GM18519 (cell line): ENCODE measurements at regions not wholly inside any gene's neighbourhood (a gene's known extent, or its start where the extent isn't known, plus 50 kb on each side); places are given as distances from the start of the nearest gene placed in this dataset.

ENCODE experiments used
- ATAC-seq: cut with Tn5 transposase; IDR thresholded peaks from one replicate; pipeline ENCODE4 v1.9.1; 2021; ENCODE audit warnings: mild to moderate bottlenecking, moderate library complexity; ENCODE audit not compliant: unreplicated experiment, low FRiP score

DNA sequence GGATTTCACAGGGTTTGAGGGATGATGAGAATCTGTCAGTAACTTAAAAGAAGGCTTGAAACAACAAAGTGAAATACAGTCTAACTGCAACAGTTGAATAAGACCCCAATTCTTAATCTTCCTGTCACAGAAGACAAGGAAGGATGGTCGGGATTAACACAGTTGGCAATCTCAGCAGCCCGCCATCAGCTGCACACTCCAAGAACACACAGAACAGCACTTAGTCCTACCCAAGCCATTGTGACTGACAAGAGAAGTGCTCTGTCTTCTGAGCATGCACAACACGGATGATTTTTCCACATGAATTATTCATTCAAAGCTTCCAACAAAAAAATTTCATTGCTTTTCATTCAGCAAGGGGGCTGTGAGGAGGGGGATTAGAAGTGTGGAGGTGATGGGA, 576.1 kb downstream of the TLE4 start:
- no peak for ATAC-seq

DNA sequence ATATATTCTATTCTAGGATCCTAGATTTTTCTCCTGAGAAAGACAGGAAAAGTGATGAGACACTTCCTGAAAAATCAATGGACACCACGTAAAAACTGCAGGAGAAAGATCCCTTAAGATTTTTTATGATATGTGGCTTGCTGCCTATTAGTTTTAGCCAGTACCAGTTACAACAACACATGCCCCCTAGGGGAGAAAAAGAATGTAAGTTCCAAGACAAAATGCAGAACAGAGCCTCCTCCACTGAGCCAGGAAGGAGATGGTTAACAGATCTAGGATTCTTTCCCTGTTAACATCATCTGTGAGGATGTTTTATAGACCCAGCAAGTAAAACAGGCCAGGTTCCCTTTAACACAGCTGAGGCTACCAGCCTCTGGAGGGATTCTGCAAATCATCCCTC, 574.7 kb downstream of the TLE4 start:
- peak; percentile 78 for ATAC-seq

DNA sequence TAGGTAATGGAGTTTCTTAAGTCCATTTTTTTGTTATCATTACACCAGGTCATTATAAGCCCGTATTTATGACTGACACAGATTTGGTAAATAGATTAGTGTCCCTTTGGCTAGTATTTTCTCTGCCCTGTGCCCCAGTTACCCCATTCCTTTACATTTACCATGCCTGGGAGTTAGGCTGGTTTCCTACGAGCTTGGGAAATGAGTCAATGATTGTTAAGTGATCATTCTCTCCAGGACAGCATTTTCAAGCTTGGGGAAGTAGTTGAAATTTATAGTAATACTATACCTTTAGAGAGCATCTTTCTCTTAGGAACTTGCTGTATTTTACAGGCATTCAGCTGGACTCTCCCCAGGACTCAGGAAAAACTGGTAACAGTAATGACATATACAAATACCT, 573.1 kb downstream of the TLE4 start:
- no peak for ATAC-seq

DNA sequence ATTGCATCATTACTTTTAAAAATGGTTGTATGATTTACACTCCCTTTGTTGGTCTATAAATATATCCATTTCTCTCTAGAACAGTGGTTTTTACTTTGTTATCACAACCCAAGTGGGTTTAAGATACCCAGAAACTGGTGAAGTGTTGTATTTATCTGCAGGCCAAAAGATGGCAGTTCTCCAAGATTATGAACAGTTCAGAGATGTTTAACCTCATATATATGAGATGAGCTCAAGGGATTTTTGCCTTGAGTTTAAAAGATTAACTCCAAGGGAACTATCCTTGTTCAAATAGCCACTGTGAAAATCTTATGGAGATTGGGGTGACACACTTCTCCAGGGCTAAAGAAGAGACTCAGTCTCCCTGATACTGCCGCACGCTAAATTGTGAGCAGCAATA, 572.6 kb downstream of the TLE4 start:
- no peak for ATAC-seq

DNA sequence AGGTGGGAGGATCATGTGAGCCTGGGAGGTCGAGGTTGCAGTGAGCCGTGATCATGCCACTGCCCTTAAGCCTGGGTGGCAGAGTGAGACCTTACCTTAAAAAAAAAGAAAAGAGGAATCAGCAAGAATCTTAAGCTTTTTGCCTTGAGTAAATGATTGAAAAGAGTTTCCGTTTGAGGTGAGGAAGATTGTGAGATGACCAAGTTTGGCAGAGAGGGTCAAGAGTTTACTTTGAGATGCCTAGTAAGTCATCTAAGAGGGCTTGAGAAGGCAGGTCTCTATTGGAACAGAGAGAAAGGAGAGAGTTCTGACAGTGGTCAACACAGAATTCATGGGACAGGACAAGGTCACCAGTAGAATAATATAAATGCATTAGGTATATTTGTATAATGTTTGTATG, 572.1 kb downstream of the TLE4 start:
- ATAC-seq: no peak

DNA sequence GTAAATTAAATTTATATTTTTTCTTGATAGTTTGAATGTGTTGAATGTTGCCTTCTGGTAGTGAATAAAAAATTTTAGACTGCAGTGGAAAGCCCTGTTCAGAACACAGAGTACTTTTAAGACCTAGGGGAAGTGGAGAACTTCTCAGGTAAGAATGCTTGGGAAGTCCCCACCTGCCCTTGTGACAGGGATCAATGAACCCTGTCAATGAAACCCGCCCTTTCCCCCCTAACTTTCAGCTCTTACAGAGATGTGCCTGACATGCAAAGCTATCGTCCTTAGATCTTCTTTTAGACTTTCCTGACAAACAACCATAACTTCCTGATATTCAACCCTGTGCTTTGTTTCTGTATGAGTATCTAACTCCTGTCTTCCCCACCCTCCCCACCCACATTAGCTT, 562.7 kb downstream of the TLE4 start:
- ATAC-seq: peak; percentile 98

DNA sequence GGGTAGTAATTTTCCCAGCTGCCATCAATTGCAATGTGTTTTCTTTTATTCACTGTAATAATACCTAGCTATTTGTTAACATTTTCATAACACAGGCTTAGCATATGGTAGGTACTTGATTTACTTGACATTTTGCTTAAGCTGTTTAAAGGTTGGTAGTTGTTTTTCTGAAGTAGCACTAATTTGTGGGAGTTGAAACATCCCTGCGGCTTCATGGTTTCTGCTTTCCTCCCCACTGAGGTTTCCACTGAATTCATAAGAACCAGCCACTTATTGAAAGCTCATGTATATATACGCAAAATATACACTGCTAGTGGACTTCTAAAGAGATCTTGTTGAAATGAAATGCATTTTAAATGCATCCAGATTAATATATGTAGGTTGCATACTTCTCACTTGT, 559.9 kb downstream of the TLE4 start:
- no peak for ATAC-seq

DNA sequence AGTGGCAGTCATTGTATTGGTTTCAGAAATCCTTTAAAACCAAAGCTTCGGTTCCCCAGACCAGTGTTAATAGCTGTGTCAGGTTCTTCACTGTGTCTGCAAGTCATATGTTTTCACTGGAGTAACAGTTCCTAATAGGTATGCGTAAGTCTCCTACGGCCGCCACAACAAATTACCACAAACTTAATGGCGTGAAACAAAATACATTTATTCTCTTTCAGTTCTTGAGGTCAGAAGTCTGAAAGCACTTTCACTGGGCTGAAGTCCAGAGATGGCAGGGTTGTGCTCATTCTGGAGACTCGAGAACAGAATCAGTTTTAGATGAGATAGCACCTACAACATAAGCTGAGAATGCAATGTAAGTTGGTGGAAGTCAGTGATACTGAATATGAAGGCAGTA, 556.2 kb downstream of the TLE4 start:
- no peak for ATAC-seq

DNA sequence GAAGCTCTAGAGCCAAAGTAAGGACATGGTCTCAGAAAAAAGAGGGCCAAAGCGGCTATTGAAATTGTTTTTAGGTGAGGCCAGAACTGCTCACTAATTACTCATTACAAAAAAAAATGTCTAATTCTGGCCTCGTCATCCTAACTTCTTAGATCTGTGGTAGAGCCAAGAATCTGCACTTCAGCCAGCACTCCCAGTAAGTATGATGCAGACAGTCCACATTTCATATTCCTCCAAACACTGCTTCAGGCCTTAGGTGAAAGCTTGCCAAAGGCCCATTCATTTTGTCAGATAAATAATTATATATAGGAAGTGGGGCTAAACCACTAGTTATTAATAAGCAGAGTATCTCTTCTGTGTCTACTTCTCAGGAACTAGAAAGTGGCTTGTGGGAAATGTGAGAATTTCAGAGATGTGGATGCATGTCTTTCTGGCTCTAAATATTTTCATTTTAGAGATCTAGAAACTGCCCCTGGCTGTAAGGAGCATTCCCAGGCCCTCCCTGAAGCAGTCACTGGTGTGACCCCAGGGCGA, 554.0 kb downstream of the TLE4 start:
- no peak for ATAC-seq

DNA sequence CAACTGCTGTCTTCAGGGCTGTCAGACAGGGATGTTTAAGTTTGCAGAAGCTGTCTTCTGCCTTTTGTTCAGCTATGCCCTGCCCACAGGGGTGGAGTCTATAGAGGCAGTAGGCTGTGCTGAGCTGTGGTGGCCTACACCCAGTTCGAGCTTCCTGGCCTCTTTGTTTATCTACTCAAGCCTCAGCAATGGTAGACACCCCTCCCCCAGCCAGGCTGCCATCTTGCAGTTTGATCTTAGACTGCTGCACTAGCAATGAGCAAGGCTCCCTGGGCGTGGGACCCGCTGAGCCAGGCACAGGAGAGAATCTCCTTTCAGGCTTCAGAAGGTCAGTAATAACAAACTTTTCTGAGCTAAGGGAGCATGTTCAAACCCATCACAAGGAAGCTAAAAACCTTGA, 545.3 kb downstream of the TLE4 start:
- no peak for ATAC-seq

DNA sequence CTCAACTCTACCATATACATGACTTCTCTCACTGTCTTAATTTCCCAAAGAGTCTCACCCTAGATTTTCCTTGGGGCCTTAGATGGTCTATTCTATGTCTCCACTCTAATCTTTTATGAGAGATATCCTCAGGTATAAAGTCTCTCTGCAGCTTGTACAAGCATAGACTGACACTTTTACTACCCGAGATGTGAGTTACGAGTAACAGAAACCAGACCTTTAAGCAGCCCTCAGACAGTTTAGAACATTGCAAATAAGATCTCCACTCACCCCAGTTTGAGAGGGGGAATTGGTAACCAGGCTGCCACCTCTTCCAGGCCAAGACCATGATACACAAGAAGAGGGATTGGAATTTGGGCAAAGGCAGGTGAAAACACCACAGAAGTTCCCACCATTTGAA, 542.5 kb downstream of the TLE4 start:
- ATAC-seq: no peak

DNA sequence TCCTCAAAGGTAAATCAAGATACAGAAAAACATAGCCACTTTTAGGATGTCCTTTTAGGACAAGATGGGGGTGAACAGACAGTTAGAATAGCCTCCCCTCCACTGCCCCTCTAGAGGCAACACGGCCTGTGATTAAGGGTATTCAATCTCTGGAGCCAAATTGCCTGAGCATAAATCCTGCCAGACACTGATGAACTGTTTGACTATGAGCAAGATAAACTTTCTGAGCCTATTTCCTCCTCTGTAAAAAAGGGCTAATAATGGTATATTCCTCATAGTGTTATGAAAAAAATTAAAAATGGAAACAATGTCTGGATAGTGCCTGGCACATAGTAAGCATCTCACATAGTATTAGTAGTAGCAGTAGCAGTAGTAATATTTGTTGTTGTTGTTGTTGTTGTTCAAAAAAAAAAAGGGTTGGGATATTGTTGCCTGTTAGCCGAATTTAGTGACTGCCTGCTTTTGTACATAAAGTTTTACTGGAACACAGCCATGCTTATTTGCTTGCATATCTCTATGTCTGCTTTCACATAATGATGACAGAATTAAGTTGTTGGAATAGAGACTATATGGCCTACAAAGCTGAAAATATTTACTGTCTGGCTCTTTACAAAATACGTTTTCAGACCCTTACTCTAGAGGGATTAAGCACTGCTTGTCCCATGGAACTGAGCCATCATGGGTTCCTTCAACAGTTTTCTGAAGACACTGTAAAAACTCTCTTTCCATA, 536.3 kb downstream of the TLE4 start:
- ATAC-seq: no peak

DNA sequence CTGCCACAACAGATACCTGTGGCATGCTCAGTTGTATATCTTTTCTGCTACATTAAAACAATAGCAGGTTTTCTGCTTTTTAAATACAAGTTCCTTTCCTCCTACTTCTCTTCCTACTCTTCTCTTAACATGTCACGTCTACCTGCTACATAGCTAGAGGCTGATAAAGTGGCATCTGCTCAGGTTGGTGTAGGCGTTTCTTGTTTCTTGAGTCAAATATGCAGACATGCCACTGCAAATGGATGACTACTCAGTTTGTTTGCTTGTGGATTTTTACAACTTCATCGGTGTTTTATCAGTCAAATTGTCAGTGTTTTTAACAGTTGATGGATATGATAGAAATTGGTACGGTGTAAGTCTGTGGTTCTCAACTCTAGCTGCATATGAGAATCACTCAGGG, 525.7 kb downstream of the TLE4 start:
- ATAC-seq: no peak

DNA sequence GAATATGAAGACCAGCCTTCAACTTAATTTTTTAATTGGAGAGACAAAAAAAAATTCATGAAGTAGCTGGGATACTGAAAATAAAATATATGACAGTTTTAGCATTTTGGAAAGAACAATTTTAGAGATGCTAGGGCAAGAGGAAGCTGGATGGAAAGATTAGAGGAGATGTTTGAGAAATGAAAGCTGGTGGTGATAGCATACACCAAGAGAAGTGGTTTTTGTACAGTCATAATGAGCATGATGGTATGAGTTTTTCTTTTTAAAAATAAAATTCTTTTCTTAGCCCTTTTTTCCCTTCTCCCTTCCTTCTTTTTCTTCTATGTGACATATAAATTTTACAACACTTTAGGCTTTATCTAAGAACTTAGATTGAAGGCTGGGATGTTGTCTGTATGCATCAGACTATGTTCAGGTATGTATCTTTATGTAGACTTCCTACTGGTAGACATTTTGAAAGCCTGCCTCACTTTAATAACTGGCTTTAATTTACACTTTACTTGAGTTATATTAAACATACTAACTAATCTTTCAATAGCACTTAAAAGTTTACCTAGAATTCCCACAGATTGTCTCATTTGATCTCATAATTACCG, 522.5 kb downstream of the TLE4 start:
- peak; percentile 91 for ATAC-seq

DNA sequence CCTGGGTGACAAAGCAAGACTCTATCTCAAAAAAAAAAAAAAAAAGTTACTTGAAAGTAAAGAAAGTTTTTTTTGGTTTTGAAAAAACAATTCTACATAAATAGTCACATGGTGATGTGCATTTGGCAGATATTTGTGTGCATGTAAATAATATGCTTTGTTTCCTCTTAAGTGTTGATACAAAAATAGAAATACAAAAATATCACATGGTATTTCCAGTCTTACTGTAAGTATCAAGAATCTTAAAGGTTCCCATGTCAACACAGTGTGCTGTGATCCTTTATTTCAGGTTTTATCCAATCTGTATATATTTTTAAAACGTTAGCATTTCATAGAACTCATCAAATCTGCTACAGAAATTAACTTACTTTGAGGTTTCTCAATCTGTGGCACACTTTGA, 521.9 kb downstream of the TLE4 start:
- ATAC-seq: no peak

DNA sequence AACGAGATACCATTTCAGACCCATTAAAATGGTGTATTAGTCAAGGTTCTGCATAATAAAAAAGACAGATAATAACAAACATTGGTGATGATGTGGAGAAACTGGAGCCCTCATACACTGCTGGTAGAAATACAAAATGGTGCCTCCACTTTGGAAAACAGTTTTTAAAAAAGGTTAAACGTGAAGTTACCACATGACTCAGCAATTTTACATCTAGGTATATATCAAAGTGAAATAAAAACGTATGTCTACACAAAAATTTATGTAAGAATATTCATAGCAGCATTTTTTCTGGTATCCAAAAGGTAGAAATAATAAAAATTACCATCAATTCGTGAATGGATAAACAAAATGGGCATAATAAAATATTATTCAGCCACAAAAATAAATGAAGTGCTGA, 519.8 kb downstream of the TLE4 start:
- ATAC-seq: no peak

DNA sequence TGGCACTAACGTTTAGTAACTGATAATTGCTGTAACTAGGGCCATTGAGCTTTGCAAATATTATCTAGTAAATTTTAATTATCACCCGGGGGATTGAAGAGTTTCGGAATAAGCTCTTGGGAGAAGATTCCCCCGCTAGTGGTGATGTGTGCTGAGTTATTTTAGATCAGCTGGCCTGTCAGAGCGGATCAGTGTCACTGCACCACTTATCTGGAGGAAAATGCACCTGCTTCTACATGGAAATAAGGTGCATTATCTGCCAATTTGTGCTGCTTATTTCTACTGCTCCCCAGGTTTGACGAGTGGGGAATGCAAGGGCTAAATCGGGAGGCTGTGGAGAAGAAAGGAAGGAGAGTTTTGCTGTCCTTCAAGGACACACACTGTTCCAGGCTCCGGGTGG, 518.6 kb downstream of the TLE4 start:
- ATAC-seq: no peak

DNA sequence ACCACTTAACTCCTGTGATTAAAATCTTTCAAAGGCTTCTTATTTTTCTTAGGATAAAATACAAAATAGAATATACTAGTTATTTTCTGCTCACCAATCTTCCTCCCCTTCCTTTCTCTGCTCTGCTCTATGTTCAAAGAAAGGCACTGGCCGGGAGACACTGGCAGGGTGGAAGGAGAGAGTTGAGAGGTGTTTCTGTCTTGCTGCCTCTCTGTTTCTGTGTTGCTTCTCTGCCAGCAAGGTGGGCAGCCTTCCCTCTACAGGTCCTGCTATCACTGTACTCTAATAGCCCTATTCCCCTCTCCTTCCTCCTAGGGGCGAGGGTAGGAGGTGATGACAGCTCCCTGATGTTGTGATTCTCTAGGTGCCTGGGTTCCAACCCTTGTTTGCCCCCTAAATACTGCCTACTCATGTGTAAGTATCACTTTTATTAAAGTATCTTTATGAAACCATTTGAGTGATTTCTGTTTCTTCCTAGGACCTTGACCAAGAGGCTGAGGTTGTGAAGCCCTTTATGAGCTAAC, 515.1 kb downstream of the TLE4 start:
- no peak for ATAC-seq

DNA sequence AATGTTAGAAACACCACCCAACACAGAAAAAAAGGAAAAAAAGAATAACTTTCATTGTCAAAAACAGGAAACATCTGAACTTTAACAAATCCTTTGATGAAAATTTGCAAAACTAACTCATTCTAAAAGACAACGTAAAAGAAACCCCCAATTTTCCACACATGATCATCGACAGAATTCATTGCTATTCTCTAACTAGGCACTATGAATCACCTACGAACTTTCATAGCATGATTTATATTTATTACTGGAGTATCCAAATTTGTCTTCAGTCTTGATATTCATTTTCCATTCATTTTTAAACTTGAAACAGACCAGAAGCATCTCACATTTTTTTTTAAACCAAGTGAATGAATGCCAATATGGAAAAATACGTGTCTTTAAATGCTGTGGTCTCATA, 514.6 kb downstream of the TLE4 start:
- ATAC-seq: no peak

DNA sequence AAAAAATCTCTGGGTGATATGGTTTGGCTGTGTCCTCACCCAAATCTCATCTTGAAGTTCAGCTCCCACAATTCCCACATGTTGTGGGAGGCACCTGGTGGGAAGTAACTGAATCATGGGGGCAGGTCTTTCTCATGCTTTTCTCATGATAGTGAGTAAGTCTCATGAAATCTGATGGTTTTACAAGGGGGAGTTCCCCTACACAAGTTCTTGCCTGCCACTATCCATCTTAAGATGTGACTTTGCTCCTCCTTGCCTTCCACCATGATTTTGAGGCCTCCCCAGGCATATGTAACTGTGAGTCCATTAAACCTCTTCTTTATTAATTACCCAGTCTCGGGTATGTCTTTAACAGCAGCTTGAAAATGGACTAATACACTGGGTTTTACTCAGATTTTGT, 513.9 kb downstream of the TLE4 start:
- no peak for ATAC-seq

DNA sequence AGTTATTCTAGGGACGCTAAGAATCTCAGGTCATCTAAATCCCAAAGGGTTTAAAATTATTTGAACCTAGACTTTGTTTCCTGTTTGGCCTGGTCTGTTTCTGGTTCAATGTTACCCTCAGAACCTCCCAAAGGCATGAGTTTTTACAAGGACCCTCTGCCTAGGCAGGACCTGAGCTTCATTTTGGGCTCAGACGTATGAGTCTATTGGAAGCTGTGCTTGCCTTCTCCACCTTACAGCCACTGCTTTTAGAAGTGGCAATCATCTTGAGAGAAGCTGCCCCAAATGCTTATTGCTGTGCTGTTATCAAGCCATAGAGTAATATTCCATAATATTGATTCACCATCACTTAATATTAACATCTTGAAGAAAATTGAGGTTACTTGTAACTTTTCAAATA, 510.4 kb downstream of the TLE4 start:
- no peak for ATAC-seq

DNA sequence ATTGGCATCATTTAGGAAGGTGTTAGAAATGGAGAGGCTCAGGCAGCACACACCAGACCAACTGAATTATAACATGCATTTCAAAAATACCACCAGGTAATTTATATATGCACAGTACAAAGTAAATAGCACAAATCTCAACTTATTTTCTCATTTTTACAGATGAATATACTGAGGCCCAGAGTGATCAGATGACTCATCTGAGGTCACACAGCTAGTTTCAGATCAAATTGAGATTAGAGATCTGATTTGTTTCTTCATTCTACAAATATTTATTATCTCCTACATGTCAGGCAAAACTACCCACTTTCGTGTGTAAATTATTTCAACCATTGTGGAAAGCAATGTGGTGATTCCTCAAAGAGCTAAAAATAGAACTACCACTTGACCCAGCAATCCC, 507.1 kb downstream of the TLE4 start:
- ATAC-seq: no peak
